ENCODE measurements at regions not wholly inside any gene's neighbourhood (a gene's known extent, or its start where the extent isn't known, plus 50 kb on each side); places are given as distances from the start of the nearest gene placed in this dataset.

DNA sequence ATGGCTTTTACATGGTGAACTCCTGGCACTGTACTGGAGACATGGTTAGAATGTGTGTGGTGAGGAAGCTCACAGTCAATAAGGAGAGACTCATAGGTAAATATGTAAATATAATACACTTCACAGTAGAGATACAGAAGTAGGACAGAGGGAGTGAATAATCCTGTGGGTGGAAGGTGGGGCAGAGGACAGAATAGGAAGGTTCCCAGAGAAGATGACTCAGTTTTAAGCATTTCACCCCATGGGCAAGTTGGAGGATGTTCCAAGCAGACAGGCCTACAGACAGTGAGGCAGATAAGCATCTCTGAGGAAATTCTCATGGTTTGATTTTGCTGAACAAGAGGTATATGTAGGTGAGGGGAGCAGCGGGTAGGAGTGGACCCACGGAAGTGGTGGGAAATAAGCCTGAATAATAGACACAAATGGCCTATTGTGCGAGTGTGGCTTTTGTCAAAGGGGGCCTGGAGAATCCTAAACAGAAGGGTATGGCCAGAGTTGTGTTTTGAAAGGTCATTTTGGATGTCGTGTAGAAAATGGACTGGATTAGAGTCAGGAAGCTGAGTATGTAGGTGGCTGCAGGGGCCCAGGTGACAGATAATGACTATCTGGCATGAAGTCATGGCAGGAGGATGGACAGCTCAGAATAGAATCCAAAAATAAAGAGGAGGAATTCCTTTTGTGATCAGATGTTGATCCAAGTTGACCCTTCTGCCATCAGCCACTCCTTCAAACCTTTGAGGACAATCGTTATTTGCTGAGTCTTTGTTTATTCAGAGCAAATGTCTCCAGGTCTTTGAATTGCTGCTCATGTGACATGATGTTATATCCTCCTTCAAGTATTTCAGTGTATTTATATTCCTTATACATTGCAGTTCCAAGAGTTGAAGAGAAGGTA, 97.3 kb upstream of the THRB start:
- no peak overlapping the region for H3K4me3 ChIP-seq (ENCODE audit: extremely low read depth in 1 of 4, insufficient read depth in 2 of 4, low read depth in 3 of 4, low read length in 4 of 4)
- H3K27ac ChIP-seq (ENCODE audit: low read depth, low read length) = no peak overlapping the region
- no peak for DNase-seq (ENCODE audit: low read depth in 1 of 2, low spot score in 2 of 2)
- H3K9me3 ChIP-seq (ENCODE audit: insufficient read depth in 2 of 2, low read depth in 1 of 2, low read length in 1 of 2) = no peaks in the 10 kb centered on the region
- ChIA-PET POLR2A (ENCODE audit: partially characterized antibody) (no interaction called here), CTCF (ENCODE audit: partially characterized antibody) (interaction anchor here (0.8 to 1.4 kb wide), 2 partner anchors 9 to 12 kb away, joined by 3 to 4 read pairs; no protein-coding TSS in a partner anchor)
- 97% methylated on average over 5 of the region's 5 CpGs; no CpG with 5 or more reads in 1 of the 2 experiments for WGBS, 2 experiments (ENCODE audit: extremely low coverage in 1 of 2, insufficient coverage in 1 of 2, insufficient read length in 1 of 2, insufficient replicate concordance in 2 of 2, low coverage in 1 of 2, low lambda C conversion rate in 2 of 2, missing lambda C conversion rate in 1 of 2)
- no peaks in the 10 kb centered on the region for H3K36me3 ChIP-seq (ENCODE audit: control insufficient read depth in 2 of 4, insufficient read depth in 4 of 4, low read length in 3 of 4)
- no peak overlapping the region for H4K91ac ChIP-seq (replicated peaks; ENCODE audit: insufficient read length, low read length)
- no peak overlapping the region for H3K56ac ChIP-seq (replicated peaks; ENCODE audit: insufficient read length, low read depth, low read length)
- no peak overlapping the region for H3K4ac ChIP-seq (replicated peaks; ENCODE audit: insufficient read length, low read depth, low read length)
- no peak overlapping the region for H2BK120ac ChIP-seq (replicated peaks; ENCODE audit: low read depth, low read length)
- no peak overlapping the region for H3K9ac ChIP-seq (replicated peaks in 1 of 4; ENCODE audit: extremely low read depth in 1 of 4, low read depth in 3 of 4, low read length in 3 of 4)
- no peaks in the 10 kb centered on the region for H3K79me2 ChIP-seq (ENCODE audit: control insufficient read depth in 1 of 2, insufficient read depth in 2 of 2, low read length in 2 of 2)
- H4K8ac ChIP-seq (ENCODE audit: extremely low read depth, insufficient read depth, low read length) = no peak overlapping the region
- no peak overlapping the region for H3K18ac ChIP-seq (ENCODE audit: extremely low read depth, low read length)
- no peak overlapping the region for H2BK15ac ChIP-seq (ENCODE audit: low read length)
- no peak overlapping the region for H3K4me2 ChIP-seq (ENCODE audit: insufficient read depth in 1 of 2, low read depth in 2 of 2, low read length in 2 of 2)
- no peak overlapping the region for H2BK5ac ChIP-seq (ENCODE audit: low read depth, low read length)
- peaks cover 0 to under 1% (median 0%) of the 10 kb centered on the region in 4 experiments; a peak in 1 of 7 replicates for H3K4me1 ChIP-seq (replicated peaks in 1 of 4; ENCODE audit: control insufficient read depth in 3 of 4, insufficient read depth in 4 of 4, low read length in 3 of 4)
- no peak overlapping the region for H2AFZ ChIP-seq (ENCODE audit: low read length)
- no peak overlapping the region for H2AK5ac ChIP-seq (ENCODE audit: low read depth, low read length)
- H3K23ac ChIP-seq (ENCODE audit: insufficient read length) = no peak overlapping the region
- no peaks in the 10 kb centered on the region for H4K20me1 ChIP-seq (replicated peaks in 1 of 2; ENCODE audit: control insufficient read depth in 1 of 2, insufficient read depth in 2 of 2, low read length in 2 of 2)
- H2BK20ac ChIP-seq (ENCODE audit: low read length) = no peak overlapping the region
- no peak overlapping the region for H2BK12ac ChIP-seq (ENCODE audit: low read depth, low read length)
- no peak overlapping the region for H4K5ac ChIP-seq (ENCODE audit: insufficient read length, low read depth, low read length)
- H3K27me3 ChIP-seq (replicated peaks in 1 of 4; ENCODE audit: control insufficient read depth in 3 of 4, extremely low read depth in 1 of 4, insufficient read depth in 3 of 4, low read length in 3 of 4) = no peaks in the 10 kb centered on the region
- H3K14ac ChIP-seq (ENCODE audit: insufficient read length) = no peak overlapping the region
- FAIRE-seq = no peak
- H3K79me1 ChIP-seq (ENCODE audit: low read depth, low read length) = no peaks in the 10 kb centered on the region
- no peaks in the 10 kb centered on the region for H3K23me2 ChIP-seq (ENCODE audit: low read depth, low read length)
- TF ChIP-seq YY1 (IDR thresholded peaks at IDR 0.05; ENCODE audit: low read depth, low read length) (no peak), RNF2 (IDR thresholded peaks at IDR 0.05; ENCODE audit: borderline replicate concordance, low read depth, low read length, missing control alignments, poor library complexity, severe bottlenecking) (no peak), KDM4A (IDR thresholded peaks at IDR 0.05; ENCODE audit: low read depth, low read length, severe bottlenecking) (no peak), SIN3A (conservative IDR thresholded peaks at IDR 0.05 in 1 of 2, IDR thresholded peaks at IDR 0.05 in 1 of 2; ENCODE audit: low read depth in 1 of 2, low read length in 2 of 2) (no peak), BCL11A (IDR thresholded peaks at IDR 0.05; ENCODE audit: low read depth in 2 of 2, low read length in 2 of 2) (no peak), NRF1 (IDR thresholded peaks at IDR 0.05; ENCODE audit: low read depth, low read length) (no peak), SIRT6 (IDR thresholded peaks at IDR 0.05; ENCODE audit: low read length) (no peak), NANOG (IDR thresholded peaks at IDR 0.05; ENCODE audit: insufficient read depth, low read depth, low read length, poor library complexity, severe bottlenecking) (no peak), CEBPB (IDR thresholded peaks at IDR 0.05; ENCODE audit: low read depth, low read length) (no peak), CHD1 (IDR thresholded peaks at IDR 0.05; ENCODE audit: low read depth, low read length) (no peak)
- TF ChIP-seq, protein P1, sequence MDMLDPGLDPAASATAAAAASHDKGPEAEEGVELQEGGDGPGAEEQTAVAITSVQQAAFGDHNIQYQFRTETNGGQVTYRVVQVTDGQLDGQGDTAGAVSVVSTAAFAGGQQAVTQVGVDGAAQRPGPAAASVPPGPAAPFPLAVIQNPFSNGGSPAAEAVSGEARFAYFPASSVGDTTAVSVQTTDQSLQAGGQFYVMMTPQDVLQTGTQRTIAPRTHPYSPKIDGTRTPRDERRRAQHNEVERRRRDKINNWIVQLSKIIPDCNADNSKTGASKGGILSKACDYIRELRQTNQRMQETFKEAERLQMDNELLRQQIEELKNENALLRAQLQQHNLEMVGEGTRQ (IDR thresholded peaks at IDR 0.05; ENCODE audit: low read length) = no peak

All from H1 (cell line).